Loucy (cell line): ENCODE measurements at regions not wholly inside any gene's neighbourhood (a gene's known extent, or its start where the extent isn't known, plus 50 kb on each side); places are given as distances from the start of the nearest gene placed in this dataset.

Experiments used
- H2AFZ ChIP-seq: fragments of 200-600 bp; sonication (generic); 2 replicates; pipeline ENCODE4 v1.6.0; 2016; ENCODE audit warnings: antibody characterized with exemption, mild to moderate bottlenecking, low read length, moderate library complexity
- H3F3A ChIP-seq: fragments of 200-600 bp; 2 replicates; pipeline ENCODE4 v1.6.0; 2016; ENCODE audit warnings: antibody characterized with exemption, low read depth, mild to moderate bottlenecking
- H3K27me3 ChIP-seq: fragments of 200-600 bp; sonication (generic); 2 replicates; pipeline ENCODE4 v1.6.1; 2014; ENCODE audit warnings: low read length, mild to moderate bottlenecking; ENCODE audit not compliant: insufficient read depth, poor library complexity, severe bottlenecking
- H3K36me3 ChIP-seq: fragments of 200-600 bp; sonication (generic); 2 replicates; pipeline ENCODE4 v1.6.1; 2016; ENCODE audit warnings: low read length; ENCODE audit not compliant: insufficient read depth
- H3K4me1 ChIP-seq: fragments of 200-600 bp; sonication (generic); 2 replicates; pipeline ENCODE4 v1.5.1; 2014; ENCODE audit warnings: low read length, mild to moderate bottlenecking; ENCODE audit not compliant: insufficient read depth, poor library complexity, severe bottlenecking
- H3K4me2 ChIP-seq: fragments of 200-600 bp; sonication (generic); 2 replicates; pipeline ENCODE4 v1.6.0; 2014; ENCODE audit warnings: antibody characterized with exemption, low read length, low read depth, mild to moderate bottlenecking; ENCODE audit not compliant: poor library complexity, severe bottlenecking
- H3K4me3 ChIP-seq: fragments of 200-600 bp; sonication (generic); 2 replicates; pipeline ENCODE4 v1.5.1; 2014; ENCODE audit warnings: low read length, mild to moderate bottlenecking, mixed read lengths; ENCODE audit not compliant: poor library complexity, severe bottlenecking
- H3K79me2 ChIP-seq: fragments of 200-600 bp; sonication (generic); 2 replicates; pipeline ENCODE4 v1.6.1; 2014; ENCODE audit warnings: low read length; ENCODE audit not compliant: insufficient read depth
- H3K9ac ChIP-seq: fragments of 200-600 bp; sonication (generic); 2 replicates; pipeline ENCODE4 v1.6.0; 2014; ENCODE audit warnings: mild to moderate bottlenecking, low read depth, low read length, moderate library complexity; ENCODE audit not compliant: poor library complexity, severe bottlenecking
- H3K9me2 ChIP-seq: fragments of 200-600 bp; sonication (generic); replicated peaks from 2 replicates; pipeline ENCODE4 v1.6.1; 2016; ENCODE audit warnings: low read depth, low read length, mixed read lengths
- H3K9me3 ChIP-seq: fragments of 200-600 bp; sonication (generic); 2 replicates; pipeline ENCODE4 v1.6.1; 2014; ENCODE audit warnings: mild to moderate bottlenecking, antibody characterized with exemption, low read length, low read depth; ENCODE audit not compliant: insufficient read depth
- H4K20me1 ChIP-seq: fragments of 200-600 bp; sonication (generic); 2 replicates; pipeline ENCODE4 v1.6.0; 2014; ENCODE audit warnings: antibody characterized with exemption, low read length, mild to moderate bottlenecking; ENCODE audit not compliant: insufficient read depth, poor library complexity, severe bottlenecking
- CTCF ChIP-seq: fragments of 200-600 bp; sonication (generic); conservative IDR thresholded peaks from 2 replicates; pipeline ENCODE4 v1.5.1; 2014; ENCODE audit warnings: mild to moderate bottlenecking, antibody characterized with exemption, low read length
- EZH2phosphoT487 ChIP-seq: fragments of 200-600 bp; IDR thresholded peaks from 2 replicates; pipeline ENCODE4 v1.6.1; 2018; ENCODE audit warnings: antibody characterized with exemption, mild to moderate bottlenecking, moderate library complexity, borderline replicate concordance

DNA sequence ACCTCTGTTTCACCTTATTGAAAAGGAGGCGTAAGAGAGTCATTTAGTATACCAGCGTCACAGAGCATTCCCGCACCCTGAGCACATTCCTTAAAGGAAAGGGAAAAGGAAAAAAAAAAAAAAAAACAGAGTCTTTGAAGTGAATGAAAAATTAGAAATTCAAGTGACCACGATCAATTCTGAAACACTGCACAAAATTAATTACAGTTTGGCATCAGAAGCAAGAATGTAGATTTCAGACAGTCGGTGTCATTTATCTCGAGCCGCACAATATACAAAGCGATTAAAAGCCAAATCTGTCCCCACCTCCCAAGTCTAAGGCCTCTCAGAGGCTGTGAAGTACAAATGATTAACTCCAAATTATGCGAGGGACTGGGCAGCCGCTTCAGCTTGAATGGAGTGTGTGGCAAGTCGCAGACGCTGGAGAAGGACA lies 173.7 kb upstream of the ZNF507 start:
- Histone ChIP-seq H3K4me3 (no peak overlapping the region), H2AFZ (no peak overlapping the region), H3K9ac (no peak overlapping the region), H3K9me3 (peaks cover 4% of the 10 kb centered on the region; the same call in 1 of the 2 replicates), H3K9me2 (no peaks in the 10 kb centered on the region), H3K36me3 (no peaks in the 10 kb centered on the region), H3K27me3 (no peaks in the 10 kb centered on the region), H3F3A (no peaks in the 10 kb centered on the region), H3K4me1 (no peaks in the 10 kb centered on the region), H3K4me2 (no peak overlapping the region), H3K79me2 (no peaks in the 10 kb centered on the region), H4K20me1 (no peaks in the 10 kb centered on the region)
- TF ChIP-seq CTCF (no peak), EZH2phosphoT487 (no peak)

DNA sequence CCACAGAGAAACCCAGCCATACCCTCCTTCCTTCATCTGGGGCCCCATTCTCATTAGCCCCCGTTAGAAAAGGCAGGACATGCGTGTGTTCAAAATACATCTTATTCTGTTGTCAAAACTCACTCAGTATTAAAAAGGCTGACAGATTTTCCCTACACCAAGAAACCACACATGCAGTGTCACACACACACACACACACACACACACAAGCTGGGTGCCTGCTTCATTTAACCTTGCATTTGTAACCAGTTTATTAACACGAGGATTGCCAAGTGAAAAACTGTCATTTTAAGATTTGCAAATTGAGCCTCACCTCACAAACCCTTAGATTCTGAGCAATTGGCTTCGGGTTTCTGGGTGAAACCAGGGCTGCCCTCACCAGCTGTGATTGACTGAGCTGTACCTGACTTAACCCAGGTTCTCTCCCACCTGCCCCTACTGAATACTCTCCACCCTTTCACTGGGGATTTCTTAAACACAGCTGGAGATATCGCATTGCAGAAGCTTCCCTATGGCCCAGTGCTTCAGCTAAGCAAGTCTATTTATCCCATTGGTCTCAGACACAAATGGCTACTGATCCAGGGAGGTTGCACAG lies 172.7 kb upstream of the ZNF507 start:
- Histone ChIP-seq H3K4me2 (no peak overlapping the region), H3K4me3 (no peak overlapping the region), H3K4me1 (no peaks in the 10 kb centered on the region), H2AFZ (no peak overlapping the region), H3K9me2 (no peaks in the 10 kb centered on the region), H3K79me2 (no peaks in the 10 kb centered on the region), H4K20me1 (no peaks in the 10 kb centered on the region), H3K36me3 (no peaks in the 10 kb centered on the region), H3K27me3 (no peaks in the 10 kb centered on the region), H3K9ac (no peak overlapping the region), H3K9me3 (peaks cover 4% of the 10 kb centered on the region; the same call in 1 of the 2 replicates), H3F3A (no peaks in the 10 kb centered on the region)
- TF ChIP-seq EZH2phosphoT487 (no peak), CTCF (no peak)

- Histone ChIP-seq H3K4me3 (no peak overlapping the region), H3K9me3 (no peaks in the 10 kb centered on the region; the same call in 1 of the 2 replicates), H3K9ac (no peak overlapping the region), H3K27me3 (no peaks in the 10 kb centered on the region), H3K79me2 (no peaks in the 10 kb centered on the region), H3K4me2 (no peak overlapping the region), H2AFZ (no peak overlapping the region), H4K20me1 (no peaks in the 10 kb centered on the region), H3K9me2 (no peaks in the 10 kb centered on the region), H3K4me1 (no peaks in the 10 kb centered on the region), H3F3A (no peaks in the 10 kb centered on the region), H3K36me3 (no peaks in the 10 kb centered on the region)
- no peak for TF ChIP-seq CTCF
- no peak for TF ChIP-seq EZH2phosphoT487
Measured at GRCh38 chr19:32173836-32174235, 171.6 kb upstream of the ZNF507 start.
